PC-3 (cell line): ENCODE measurements at regions not wholly inside any gene's neighbourhood (a gene's known extent, or its start where the extent isn't known, plus 50 kb on each side); places are given as distances from the start of the nearest gene placed in this dataset.

Experiments
- ATAC-seq: fragments of 200-7000 bp; cut with Tn5 transposase; 2 replicates; pipeline ENCODE4 v1.9.1; 2020; ENCODE audit warnings: mild to moderate bottlenecking, moderate library complexity
- BruUV-seq: library from RNA; stranded (reverse); fragments of 400-500 nt; replicated peaks from 2 replicates; lab custom pipeline; 2021; lab: Mats Ljungman, UMichigan
- CTCF ChIA-PET: fragments of 300-600 bp; sonication (Branson Sonifier 250); formaldehyde crosslinking; loops from one replicate; lab custom pipeline; 2022; ENCODE audit warnings: antibody characterized with exemption; lab: Charles Lee
- POLR2A ChIA-PET: fragments of 300-600 bp; sonication (Branson Sonifier 250); formaldehyde crosslinking; loops from one replicate; lab custom pipeline; 2022; ENCODE audit warnings: antibody characterized with exemption; ENCODE audit not compliant: unreplicated experiment; lab: Charles Lee
- DNase-seq: peaks from one replicate; pipeline ENCODE4 v3.0.0-alpha.2; 2015
- H2AFZ ChIP-seq: fragments of 300-600 bp; sonication (generic); 2 replicates; pipeline ENCODE4 v1.6.0; 2016; ENCODE audit warnings: antibody characterized with exemption, low read length
- H3F3A ChIP-seq: fragments of 300-600 bp; sonication (generic); one replicate; pipeline ENCODE4 v1.6.0; 2017; ENCODE audit warnings: antibody characterized with exemption, low read length, control low read depth, mild to moderate bottlenecking; ENCODE audit not compliant: unreplicated experiment
- H3K27ac ChIP-seq: fragments of 300-600 bp; sonication (generic); 2 replicates; pipeline ENCODE4 v1.5.1; 2016; ENCODE audit warnings: mild to moderate bottlenecking, low read length
- H3K27me3 ChIP-seq: fragments of 300-600 bp; sonication (generic); 2 replicates; pipeline ENCODE4 v1.6.1; 2016; ENCODE audit warnings: low read length, mixed read lengths
- H3K36me3 ChIP-seq: fragments of 300-600 bp; sonication (generic); 2 replicates; pipeline ENCODE4 v1.6.1; 2016; ENCODE audit warnings: low read depth, mixed run types, low read length, mixed read lengths
- H3K4me1 ChIP-seq: fragments of 300-600 bp; sonication (generic); 2 replicates; pipeline ENCODE4 v1.5.1; 2016; ENCODE audit warnings: low read length; ENCODE audit not compliant: insufficient read depth
- H3K4me2 ChIP-seq: fragments of 300-600 bp; sonication (generic); 2 replicates; pipeline ENCODE4 v1.6.0; 2016; ENCODE audit warnings: low read length
- H3K4me3 ChIP-seq: fragments of 300-600 bp; sonication (generic); 2 replicates; pipeline ENCODE4 v1.5.1; 2016; ENCODE audit warnings: mild to moderate bottlenecking, low read length, mixed read lengths
- H3K79me2 ChIP-seq: fragments of 300-600 bp; sonication (generic); 2 replicates; pipeline ENCODE4 v1.6.1; 2017; ENCODE audit warnings: low read length, mixed read lengths
- H3K9ac ChIP-seq: fragments of 300-600 bp; sonication (generic); 2 replicates; pipeline ENCODE4 v1.6.0; 2016; ENCODE audit warnings: mild to moderate bottlenecking, low read length
- H3K9me2 ChIP-seq: fragments of 300-600 bp; sonication (generic); replicated peaks from 2 replicates; pipeline ENCODE4 v1.6.1; 2016; ENCODE audit warnings: mixed run types, low read length, mixed read lengths
- H3K9me3 ChIP-seq: fragments of 300-600 bp; sonication (generic); 2 replicates; pipeline ENCODE4 v1.6.1; 2016; ENCODE audit warnings: low read length, mixed read lengths
- H4K20me1 ChIP-seq: fragments of 300-600 bp; sonication (generic); 2 replicates; pipeline ENCODE4 v1.6.1; 2016; ENCODE audit warnings: low read length, mixed read lengths
- CTCF ChIP-seq: fragments of 300-600 bp; sonication (generic); conservative IDR thresholded peaks from 2 replicates; pipeline ENCODE4 v1.5.1; 2017; ENCODE audit warnings: antibody characterized with exemption, low read depth, mild to moderate bottlenecking, low read length
- EZH2 ChIP-seq: fragments of 300-600 bp; sonication (generic); IDR thresholded peaks from one replicate; pipeline ENCODE4 v1.6.1; 2017; ENCODE audit warnings: antibody characterized with exemption, mild to moderate bottlenecking, low read length; ENCODE audit not compliant: unreplicated experiment
- EZH2phosphoT487 ChIP-seq: fragments of 300-600 bp; sonication (generic); IDR thresholded peaks from 2 replicates; pipeline ENCODE4 v1.6.1; 2018; ENCODE audit warnings: mild to moderate bottlenecking, antibody characterized with exemption, low read length, borderline replicate concordance
- intact Hi-C: fragments of 100-400 bp; cut with micrococcal nuclease; formaldehyde crosslinking; loops from 2 replicates; pipeline ENCODE4 v1.9.0; 2023

- Histone ChIP-seq H3K4me3 (no peak overlapping the region), H3K9me3 (no peaks in the 10 kb centered on the region), H3K27me3 (no peaks in the 10 kb centered on the region), H3K79me2 (no peaks in the 10 kb centered on the region), H3K36me3 (no peaks in the 10 kb centered on the region), H3K4me1 (no peaks in the 10 kb centered on the region), H4K20me1 (no peaks in the 10 kb centered on the region), H3K27ac (no peak overlapping the region), H3F3A (no peaks in the 10 kb centered on the region), H3K4me2 (no peak overlapping the region), H3K9me2 (no peaks in the 10 kb centered on the region), H2AFZ (no peak overlapping the region), H3K9ac (no peak overlapping the region)
- ATAC-seq (no peak), DNase-seq (no peak)
- no TSS peak for BruUV-seq
- ChIA-PET CTCF (no interaction called here), POLR2A (no interaction called here)
- intact Hi-C loops, result no loop called here
- no peak for TF ChIP-seq EZH2
- TF ChIP-seq CTCF, result no peak
- TF ChIP-seq EZH2phosphoT487, result no peak
These were observed 343.7 kb downstream of the HAO1 start for GRCh38 chr20:7596541-7596940.

DNA sequence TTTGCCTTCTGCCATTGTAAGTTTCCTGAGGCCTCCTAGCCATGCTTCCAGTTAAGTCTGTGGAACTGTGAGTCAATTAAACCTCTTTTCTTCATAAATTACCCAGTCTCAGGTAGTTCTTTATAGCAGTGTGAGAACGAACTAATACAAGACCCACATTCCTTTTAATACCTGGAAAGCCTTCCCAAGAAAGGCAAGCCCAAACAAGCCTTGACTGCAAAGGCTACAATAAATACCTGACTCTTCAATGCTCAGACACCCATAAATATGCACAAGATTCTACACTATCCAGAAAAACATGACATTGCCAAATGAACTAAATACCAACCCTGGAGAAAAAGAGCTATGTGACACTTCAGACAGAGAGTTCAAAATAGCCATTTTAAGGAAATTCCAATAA lies 338.8 kb downstream of the HAO1 start:
- Histone ChIP-seq H4K20me1 (no peaks in the 10 kb centered on the region), H2AFZ (no peak overlapping the region), H3K27ac (no peak overlapping the region), H3K4me1 (no peaks in the 10 kb centered on the region), H3K9me3 (no peaks in the 10 kb centered on the region), H3K4me2 (no peak overlapping the region), H3K9ac (no peak overlapping the region), H3K27me3 (no peaks in the 10 kb centered on the region), H3K4me3 (no peak overlapping the region), H3K79me2 (no peaks in the 10 kb centered on the region), H3F3A (no peaks in the 10 kb centered on the region), H3K36me3 (no peaks in the 10 kb centered on the region), H3K9me2 (no peaks in the 10 kb centered on the region)
- no peak for TF ChIP-seq EZH2phosphoT487
- no peak for TF ChIP-seq EZH2
- TF ChIP-seq CTCF, result no peak
- intact Hi-C loops, result no loop called here
- CTCF ChIA-PET, result no interaction called here
- BruUV-seq, result no TSS peak
- ATAC-seq (no peak), DNase-seq (no peak)
- POLR2A ChIA-PET, result no interaction called here

DNA sequence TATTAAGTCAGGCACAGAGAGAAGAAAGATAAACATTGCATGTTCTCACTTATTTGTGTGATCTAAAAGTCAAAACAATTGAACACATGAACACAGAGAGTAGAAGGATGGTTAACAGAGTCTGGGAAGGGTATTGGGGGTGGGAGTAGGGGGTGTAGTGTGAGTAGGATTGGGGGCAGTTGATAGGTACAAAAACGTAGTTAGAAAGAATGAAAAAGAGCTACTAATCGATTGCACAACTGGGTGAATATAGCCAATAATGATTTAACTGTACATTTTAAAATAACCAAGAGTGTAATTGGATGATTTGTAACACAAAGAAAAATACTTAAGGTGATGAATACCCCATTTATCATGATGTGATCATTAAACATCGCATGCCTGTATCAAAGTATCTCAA lies 333.3 kb downstream of the HAO1 start:
- CTCF ChIA-PET, result no interaction called here
- Histone ChIP-seq H3K27me3 (no peaks in the 10 kb centered on the region), H3K4me1 (peaks cover 12% of the 10 kb centered on the region), H3K9ac (no peak overlapping the region), H3K79me2 (no peaks in the 10 kb centered on the region), H3K4me3 (no peak overlapping the region), H2AFZ (no peak overlapping the region), H4K20me1 (no peaks in the 10 kb centered on the region), H3K9me2 (no peaks in the 10 kb centered on the region), H3K4me2 (no peak overlapping the region), H3K36me3 (no peaks in the 10 kb centered on the region), H3K9me3 (no peaks in the 10 kb centered on the region), H3K27ac (no peak overlapping the region), H3F3A (no peaks in the 10 kb centered on the region)
- TF ChIP-seq EZH2phosphoT487, result no peak
- no peak for TF ChIP-seq EZH2
- no peak for TF ChIP-seq CTCF
- ATAC-seq (no peak), DNase-seq (no peak)
- intact Hi-C loops, result no loop called here
- POLR2A ChIA-PET, result no interaction called here
- no TSS peak for BruUV-seq
